GM13976 (cell line): ENCODE measurements at regions not wholly inside any gene's neighbourhood (a gene's known extent, or its start where the extent isn't known, plus 50 kb on each side); places are given as distances from the start of the nearest gene placed in this dataset.
"Not testable (repeated sequence)": the region's sequence is repeated elsewhere in the genome, so short reads cannot be mapped to it uniquely, and the experiment has no call there.

Experiments used
- DNase-seq: peaks from one replicate; pipeline ENCODE4 v3.0.0; 2012; ENCODE audit warnings: low spot score
- CTCF ChIP-seq: IDR thresholded peaks from 2 replicates; pipeline ENCODE4 v1.5.1; 2012; ENCODE audit warnings: borderline replicate concordance, mild to moderate bottlenecking; ENCODE audit not compliant: insufficient read depth; ENCODE audit errors: extremely low read depth, missing control alignments, control extremely low read depth
- in situ Hi-C: fragments of 300-500 bp; cut with MboI; formaldehyde crosslinking; loops from one replicate; pipeline ENCODE4 v1.12.0; 2022; ENCODE audit warnings: low sequenced_read_pairs, mixed read lengths, inconsistent platforms; ENCODE audit not compliant: unreplicated experiment

- TF ChIP-seq CTCF, result no peak
- no peak for DNase-seq
- in situ Hi-C loops, result no loop called here
Observed at GRCh38 chr2:194819367-194819766, 837.7 kb upstream of the SLC39A10 start.

GRCh38 chr2:194815475-194815874 is 841.6 kb upstream of the SLC39A10 start:
- no peak for DNase-seq
- no peak for TF ChIP-seq CTCF
- in situ Hi-C loops, result no loop called here

- in situ Hi-C loops, result no loop called here
- TF ChIP-seq CTCF, result no peak
- no peak for DNase-seq
Observed at GRCh38 chr2:194802589-194802988, 854.4 kb upstream of the SLC39A10 start.

- in situ Hi-C loops, DNase-seq: not testable (repeated sequence)
Observed at GRCh38 chr2:194787071-194787470, 870.0 kb upstream of the SLC39A10 start.

- DNase-seq, in situ Hi-C loops: not testable (repeated sequence)
Observed at GRCh38 chr2:194771394-194771793, 885.6 kb upstream of the SLC39A10 start.

- no peak for TF ChIP-seq CTCF
- no peak for DNase-seq
- in situ Hi-C loops, result no loop called here
Observed at GRCh38 chr2:194769030-194769429, 888.0 kb upstream of the SLC39A10 start.

- TF ChIP-seq CTCF, result no peak
- DNase-seq, result no peak
- in situ Hi-C loops, result no loop called here
Observed at GRCh38 chr2:194765723-194766122, 891.3 kb upstream of the SLC39A10 start.

- TF ChIP-seq CTCF, result no peak
- in situ Hi-C loops, result no loop called here
- no peak for DNase-seq
Observed at GRCh38 chr2:194750926-194751325, 906.1 kb upstream of the SLC39A10 start.
